RWPE2 (cell line): ENCODE measurements at regions not wholly inside any gene's neighbourhood (a gene's known extent, or its start where the extent isn't known, plus 50 kb on each side); places are given as distances from the start of the nearest gene placed in this dataset.

ENCODE experiments used
- ATAC-seq: fragments of 200-7000 bp; cut with Tn5 transposase; 3 replicates; pipeline ENCODE4 v1.9.1; 2021; ENCODE audit warnings: low read depth
- DNase-seq: peaks from one replicate; pipeline ENCODE4 v3.0.0-alpha.2; 2020; ENCODE audit warnings: low spot score
- H3K27ac ChIP-seq: fragments of 450-650 bp; 2 replicates; pipeline ENCODE4 v1.5.1; 2017; ENCODE audit warnings: mild to moderate bottlenecking; ENCODE audit not compliant: poor library complexity, severe bottlenecking
- H3K27me3 ChIP-seq: fragments of 250-450 bp; sonication (Bioruptor Pico); 2 replicates; pipeline ENCODE4 v1.5.1; 2021; ENCODE audit warnings: mild to moderate bottlenecking, moderate library complexity; ENCODE audit not compliant: insufficient read depth, poor library complexity, severe bottlenecking
- H3K36me3 ChIP-seq: fragments of 250-450 bp; sonication (Bioruptor Pico); 2 replicates; pipeline ENCODE4 v1.5.1; 2020; ENCODE audit warnings: low read depth, mild to moderate bottlenecking, moderate library complexity
- H3K4me1 ChIP-seq: fragments of 250-450 bp; sonication (Bioruptor Pico); 2 replicates; pipeline ENCODE4 v1.5.1; 2021; ENCODE audit warnings: mild to moderate bottlenecking, moderate library complexity; ENCODE audit not compliant: insufficient read depth, poor library complexity, severe bottlenecking
- H3K4me3 ChIP-seq: fragments of 250-450 bp; sonication (Bioruptor Pico); 2 replicates; pipeline ENCODE4 v1.5.1; 2021; ENCODE audit warnings: mild to moderate bottlenecking, moderate library complexity; ENCODE audit not compliant: severe bottlenecking
- H3K9me3 ChIP-seq: fragments of 250-450 bp; sonication (Bioruptor Pico); 2 replicates; pipeline ENCODE4 v1.5.1; 2021; ENCODE audit warnings: mild to moderate bottlenecking, moderate library complexity; ENCODE audit not compliant: severe bottlenecking
- TF ChIP-seq, protein P1 (sequence below): fragments of 450-650 bp; IDR thresholded peaks from one replicate; pipeline ENCODE4 v1.5.1; 2017; ENCODE audit warnings: mild to moderate bottlenecking, moderate library complexity; ENCODE audit not compliant: poor library complexity, severe bottlenecking

DNA sequence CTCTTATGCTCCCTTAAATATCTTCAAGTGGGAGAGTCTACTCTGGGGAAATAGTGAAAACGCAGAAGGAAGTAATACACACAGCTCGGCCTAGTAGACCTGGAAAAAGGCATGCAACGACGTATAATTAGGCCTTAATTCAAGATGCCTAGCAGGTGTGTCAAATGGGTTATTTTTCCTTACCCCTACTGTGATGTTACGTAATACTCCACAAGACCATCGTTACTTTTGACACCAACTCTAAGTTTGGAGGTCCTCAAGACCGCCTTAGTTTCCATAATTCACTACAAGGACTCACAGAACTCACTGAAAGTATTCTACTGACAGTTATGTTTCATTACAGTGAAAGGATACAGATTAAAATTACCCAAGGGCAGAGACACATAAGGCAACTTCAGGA is 1024.3 kb upstream of the MAP3K7 start:
- Histone ChIP-seq H3K9me3 (no peaks in the 10 kb centered on the region), H3K36me3 (no peaks in the 10 kb centered on the region), H3K4me1 (no peaks in the 10 kb centered on the region), H3K27me3 (peaks cover 4% of the 10 kb centered on the region), H3K27ac (no peak overlapping the region), H3K4me3 (no peak overlapping the region)
- DNase-seq (no peak), ATAC-seq (no peak)
- TF ChIP-seq, protein P1, sequence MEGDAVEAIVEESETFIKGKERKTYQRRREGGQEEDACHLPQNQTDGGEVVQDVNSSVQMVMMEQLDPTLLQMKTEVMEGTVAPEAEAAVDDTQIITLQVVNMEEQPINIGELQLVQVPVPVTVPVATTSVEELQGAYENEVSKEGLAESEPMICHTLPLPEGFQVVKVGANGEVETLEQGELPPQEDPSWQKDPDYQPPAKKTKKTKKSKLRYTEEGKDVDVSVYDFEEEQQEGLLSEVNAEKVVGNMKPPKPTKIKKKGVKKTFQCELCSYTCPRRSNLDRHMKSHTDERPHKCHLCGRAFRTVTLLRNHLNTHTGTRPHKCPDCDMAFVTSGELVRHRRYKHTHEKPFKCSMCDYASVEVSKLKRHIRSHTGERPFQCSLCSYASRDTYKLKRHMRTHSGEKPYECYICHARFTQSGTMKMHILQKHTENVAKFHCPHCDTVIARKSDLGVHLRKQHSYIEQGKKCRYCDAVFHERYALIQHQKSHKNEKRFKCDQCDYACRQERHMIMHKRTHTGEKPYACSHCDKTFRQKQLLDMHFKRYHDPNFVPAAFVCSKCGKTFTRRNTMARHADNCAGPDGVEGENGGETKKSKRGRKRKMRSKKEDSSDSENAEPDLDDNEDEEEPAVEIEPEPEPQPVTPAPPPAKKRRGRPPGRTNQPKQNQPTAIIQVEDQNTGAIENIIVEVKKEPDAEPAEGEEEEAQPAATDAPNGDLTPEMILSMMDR: no peak

DNA sequence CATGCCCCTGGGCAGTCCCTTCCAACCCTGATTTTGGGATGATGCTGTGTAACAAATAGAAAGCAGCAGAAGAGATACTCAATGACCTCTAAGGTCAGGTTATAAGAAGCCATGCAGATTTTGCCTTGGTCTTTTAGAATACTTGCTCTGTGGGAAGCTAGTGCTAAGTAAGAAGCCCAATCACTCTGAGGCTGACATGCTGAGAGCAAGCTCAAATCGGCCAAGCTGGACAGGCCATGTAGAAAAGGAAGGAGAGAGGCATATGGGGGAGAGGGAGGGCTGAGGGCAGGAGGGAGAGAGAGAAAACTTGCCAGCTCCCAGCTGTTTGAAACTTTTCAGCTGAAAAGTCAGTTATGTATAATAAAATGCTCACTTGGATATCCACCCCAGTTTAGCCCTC is 1021.6 kb upstream of the MAP3K7 start:
- TF ChIP-seq, protein P1: no peak
- Histone ChIP-seq H3K4me3 (no peak overlapping the region), H3K27me3 (peaks cover 4% of the 10 kb centered on the region), H3K4me1 (no peaks in the 10 kb centered on the region), H3K27ac (no peak overlapping the region), H3K9me3 (no peaks in the 10 kb centered on the region), H3K36me3 (no peaks in the 10 kb centered on the region)
- DNase-seq (no peak), ATAC-seq (no peak)

DNA sequence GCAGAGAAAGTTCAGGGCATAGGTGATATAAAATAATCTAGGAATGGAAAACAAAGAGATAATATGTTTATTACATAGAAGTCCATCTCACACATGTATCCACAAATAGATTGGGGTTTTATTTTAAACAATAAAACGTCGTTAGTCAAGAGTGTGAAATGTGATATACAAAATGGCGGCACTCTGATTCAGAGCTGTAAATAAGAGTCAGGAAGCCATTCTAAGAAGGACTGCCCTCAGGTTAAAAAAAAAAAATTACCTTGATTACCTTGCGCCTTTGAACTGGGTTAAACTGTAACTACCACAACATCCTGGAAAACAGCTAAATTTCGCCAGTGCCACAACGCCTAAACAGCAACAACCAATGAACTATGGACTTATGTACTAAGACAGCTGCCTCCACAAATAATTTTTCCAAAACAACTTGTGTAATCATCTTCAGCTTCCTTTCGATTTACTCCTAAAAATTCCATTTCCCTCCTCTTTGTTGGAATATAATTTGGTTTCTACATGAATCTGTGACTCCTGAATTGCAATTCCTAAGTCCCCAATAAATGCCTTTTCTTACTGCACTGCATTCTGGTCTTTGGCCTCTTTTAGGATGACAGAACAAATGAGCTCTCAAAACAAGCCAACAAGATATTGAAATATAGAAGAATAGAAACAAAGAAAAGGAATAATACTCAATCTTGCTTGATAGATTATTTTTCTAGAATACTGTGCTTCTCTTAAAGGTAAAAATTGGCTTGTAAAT is 1019.5 kb upstream of the MAP3K7 start:
- H3K36me3 ChIP-seq: no peaks in the 10 kb centered on the region
- peaks cover 4% of the 10 kb centered on the region for H3K27me3 ChIP-seq
- DNase-seq (no peak), ATAC-seq (no peak)
- H3K27ac ChIP-seq: no peak overlapping the region
- H3K9me3 ChIP-seq: no peaks in the 10 kb centered on the region
- H3K4me1 ChIP-seq: no peaks in the 10 kb centered on the region
- no peak overlapping the region for H3K4me3 ChIP-seq
- TF ChIP-seq, protein P1: no peak

DNA sequence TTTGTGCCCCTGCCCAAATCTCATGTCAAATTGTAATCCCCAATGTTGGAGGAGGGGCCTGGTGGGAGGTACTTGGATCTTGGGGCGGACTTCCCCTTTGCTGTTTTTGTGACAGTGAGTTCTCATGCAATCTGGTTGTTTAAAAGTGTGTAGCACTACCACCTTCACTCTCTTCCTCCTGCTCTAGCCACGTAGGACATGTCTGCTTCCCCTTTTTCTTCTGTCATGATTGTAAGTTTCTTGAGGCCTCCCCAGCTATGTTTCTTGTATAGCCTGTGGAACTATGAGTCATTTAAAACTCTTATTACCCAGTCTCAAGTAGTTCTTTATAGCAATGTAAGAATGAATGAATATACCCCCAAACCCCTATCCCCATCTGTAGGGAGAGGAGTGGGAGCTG is 1013.7 kb upstream of the MAP3K7 start:
- H3K9me3 ChIP-seq: no peaks in the 10 kb centered on the region
- TF ChIP-seq, protein P1: no peak
- no peak overlapping the region for H3K4me3 ChIP-seq
- DNase-seq: no peak
- no peaks in the 10 kb centered on the region for H3K36me3 ChIP-seq
- ATAC-seq: no peak
- no peaks in the 10 kb centered on the region for H3K4me1 ChIP-seq
- H3K27me3 ChIP-seq: no peaks in the 10 kb centered on the region
- no peak overlapping the region for H3K27ac ChIP-seq

DNA sequence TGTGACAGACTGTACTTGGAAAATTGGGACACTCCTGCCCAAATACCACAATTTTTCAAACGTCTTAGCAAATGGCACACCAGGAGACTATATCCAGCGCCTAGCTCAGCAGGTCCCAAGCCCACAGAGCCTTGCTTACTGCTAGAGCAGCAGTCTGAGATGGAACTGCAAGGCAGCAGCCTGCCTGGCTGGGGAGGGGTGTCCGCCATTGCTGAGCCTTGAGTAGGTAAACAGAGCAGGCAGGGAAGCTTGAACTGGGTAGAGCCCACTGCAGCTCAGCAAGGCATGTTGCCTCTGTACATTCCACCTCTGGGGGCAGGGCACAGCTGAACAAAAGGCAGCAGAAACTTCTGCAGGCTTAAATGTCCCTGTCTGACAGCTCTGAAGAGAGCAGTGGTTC is 1003.3 kb upstream of the MAP3K7 start:
- ATAC-seq (no peak), DNase-seq (no peak)
- Histone ChIP-seq H3K27ac (no peak overlapping the region), H3K9me3 (no peaks in the 10 kb centered on the region), H3K4me1 (no peaks in the 10 kb centered on the region), H3K27me3 (no peaks in the 10 kb centered on the region), H3K4me3 (no peak overlapping the region), H3K36me3 (no peaks in the 10 kb centered on the region)
- TF ChIP-seq, protein P1: no peak
